ENCODE measurements at regions not wholly inside any gene's neighbourhood (a gene's known extent, or its start where the extent isn't known, plus 50 kb on each side); places are given as distances from the start of the nearest gene placed in this dataset.

DNA sequence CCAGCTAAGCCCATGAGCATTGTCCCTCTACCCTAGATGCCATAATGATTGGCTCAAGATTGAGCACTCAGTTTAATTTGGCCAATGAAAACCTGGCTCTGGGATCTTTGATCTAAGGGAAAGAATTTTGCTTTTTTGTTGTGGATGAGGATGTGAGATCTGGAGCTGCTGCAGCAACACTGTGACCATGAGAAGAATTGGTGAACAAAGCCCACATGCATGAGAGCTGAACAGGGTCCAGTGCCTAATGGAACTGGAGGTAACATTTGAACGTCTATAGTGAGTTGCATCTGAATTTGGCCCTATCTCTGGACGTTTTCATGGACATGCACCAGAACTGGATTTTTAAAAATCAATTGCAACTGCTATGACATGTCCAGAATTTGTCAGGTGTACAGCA, 338.6 kb downstream of the AACS start:
- no peaks in the 10 kb centered on the region for H4K20me1 ChIP-seq (ENCODE audit: control insufficient read depth, insufficient read depth, insufficient read length)
- no peak overlapping the region for H3K4ac ChIP-seq (ENCODE audit: low read depth, low read length)
- no peaks in the 10 kb centered on the region; the same call in 1 of the 2 replicates for H3K4me1 ChIP-seq (ENCODE audit: insufficient read depth, low read length)
- no peak overlapping the region for H3K27ac ChIP-seq (ENCODE audit: insufficient read length, low read depth, low read length)
- no peaks in the 10 kb centered on the region for H3K27me3 ChIP-seq (ENCODE audit: insufficient read depth, low read length)
- no peak overlapping the region for H4K5ac ChIP-seq (ENCODE audit: insufficient read length, low read depth, low read length)
- Mint-ChIP-seq H3K9me3 (peaks cover 2 to 7% of the 10 kb centered on the region in 2 experiments; a peak in 3 of 5 replicates), H3K27ac (no peak overlapping the region), H3K4me1 (peaks cover 2 to 3% of the 10 kb centered on the region in 2 experiments; a peak in 3 of 4 replicates), H3K36me3 (ENCODE audit: insufficient read depth in 1 of 3, low read depth in 3 of 3) (peaks cover 0 to 6% (median 4%) of the 10 kb centered on the region in 3 experiments; a peak in 4 of 7 replicates), H3K4me3 (no peak overlapping the region), H3K27me3 (ENCODE audit: low read depth) (peaks cover 25% of the 10 kb centered on the region)
- no peak overlapping the region for H3T11ph ChIP-seq (ENCODE audit: low read length)
- no peak for DNase-seq
- no peak overlapping the region for H3K9ac ChIP-seq (ENCODE audit: extremely low read depth, insufficient read length, low read length)
- no peak overlapping the region for H2BK5ac ChIP-seq (ENCODE audit: insufficient read length, low read length)
- H2BK12ac ChIP-seq (ENCODE audit: insufficient read length, low read depth, low read length): no peak overlapping the region
- no peak for TF ChIP-seq CTCF (conservative IDR thresholded peaks at IDR 0.05)
- H2BK15ac ChIP-seq (ENCODE audit: low read depth, low read length): no peak overlapping the region
- no peak overlapping the region for H2BK120ac ChIP-seq (ENCODE audit: low read depth, low read length, poor library complexity, severe bottlenecking)
- no peak overlapping the region for H3K23ac ChIP-seq (ENCODE audit: insufficient read length, low read depth, low read length)
- no peaks in the 10 kb centered on the region for H3K79me1 ChIP-seq (ENCODE audit: insufficient read depth, low read depth, low read length, poor library complexity, severe bottlenecking)
- H2AK5ac ChIP-seq (ENCODE audit: insufficient read length, low read length): no peak overlapping the region
- H3K56ac ChIP-seq (ENCODE audit: insufficient read length, low read depth, low read length): no peak overlapping the region
- no peak overlapping the region for H2AFZ ChIP-seq (ENCODE audit: low read length)
- no peaks in the 10 kb centered on the region for H3K23me2 ChIP-seq (ENCODE audit: insufficient read length, low read depth, low read length, poor library complexity, severe bottlenecking)
- H3K14ac ChIP-seq (ENCODE audit: insufficient read depth, low read length): no peak overlapping the region
- H3K4me2 ChIP-seq (ENCODE audit: insufficient read depth, insufficient read length, low read length): no peak overlapping the region
- no peak overlapping the region for H4K91ac ChIP-seq (ENCODE audit: insufficient read length, low read depth, low read length)
- no peak overlapping the region for H4K8ac ChIP-seq (replicated peaks; ENCODE audit: insufficient read length, low read depth, low read length)
- no peaks in the 10 kb centered on the region for H3K9me3 ChIP-seq (ENCODE audit: control insufficient read depth, low read depth, low read length)
- no peak overlapping the region for H2BK20ac ChIP-seq (ENCODE audit: low read depth, low read length, poor library complexity, severe bottlenecking)
- no CpG with 5 or more reads among the region's 2 CpGs for WGBS (ENCODE audit: extremely low coverage, insufficient read length, low lambda C conversion rate)
- H3K79me2 ChIP-seq (ENCODE audit: insufficient read depth, low read length): 0 out of 2 replicates have a peak, but pooled peaks cover 5% of the 10 kb centered on the region
- H3K18ac ChIP-seq (ENCODE audit: insufficient read length, low read depth, low read length): no peak overlapping the region

All from H9 (cell line).